Left lobe of liver (tissue), 2 donors: ENCODE measurements at regions not wholly inside any gene's neighbourhood (a gene's known extent, or its start where the extent isn't known, plus 50 kb on each side); places are given as distances from the start of the nearest gene placed in this dataset.
A peak's percentile ranks its signal among the peaks of the same experiment; 100 is the strongest.
"Not testable (repeated sequence)": the region's sequence is repeated elsewhere in the genome, so short reads cannot be mapped to it uniquely, and the experiment has no call there.

Experiments
- ATAC-seq: fragments of 200-7000 bp; cut with Tn5 transposase; one replicate; pipeline ENCODE4 v1.9.1; 2020; ENCODE audit warnings: mild to moderate bottlenecking, moderate library complexity
- DNase-seq: peaks from one replicate; pipeline ENCODE4 v3.0.0-alpha.2; 2020; ENCODE audit warnings: low spot score
- donor health status: DM: no; HTN: no; CAD: no; lungs with moderate emphysema.
- donor health status: DM: no; HTN: yes; CAD: no.

DNA sequence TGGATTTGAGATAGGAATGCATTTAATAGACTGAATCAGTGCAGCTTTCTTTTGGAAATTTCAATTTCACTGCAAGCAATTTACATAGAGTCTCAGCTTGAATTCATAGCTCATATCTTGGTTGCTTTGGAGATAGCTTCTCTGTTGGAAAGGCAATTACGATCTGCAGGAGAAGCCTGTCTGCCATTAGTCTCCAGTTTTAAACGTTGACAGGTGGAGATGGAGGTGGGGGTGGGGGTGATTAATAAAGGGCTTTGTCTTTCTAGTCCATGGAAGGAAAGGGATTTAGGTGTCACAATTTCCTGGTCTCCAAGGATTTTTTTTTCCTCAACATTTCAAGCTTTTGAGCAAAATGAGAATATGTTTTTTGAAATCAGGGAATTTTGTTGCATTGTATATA, 184.7 kb downstream of the CARTPT start:
- no peak for DNase-seq
- no peak for ATAC-seq

DNA sequence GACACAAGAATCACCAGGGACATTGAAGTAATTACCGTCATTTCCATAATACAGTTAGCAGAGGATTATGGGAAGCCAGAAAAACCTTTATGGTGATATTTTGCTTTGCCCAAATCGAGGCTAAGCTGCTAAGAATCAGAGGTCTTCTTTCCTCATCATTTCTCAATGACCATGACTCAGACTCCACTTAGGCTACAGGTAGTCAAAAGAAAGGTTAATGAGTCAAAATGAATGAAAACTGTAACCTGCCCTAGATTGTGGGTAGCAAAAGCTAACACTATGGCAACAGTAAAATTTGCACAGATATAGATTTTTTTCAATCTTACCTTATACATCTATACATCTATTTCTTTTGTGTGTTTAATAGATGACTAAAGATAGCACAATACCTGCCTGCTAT, 185.8 kb downstream of the CARTPT start:
- ATAC-seq (no peak), DNase-seq (no peak)

DNA sequence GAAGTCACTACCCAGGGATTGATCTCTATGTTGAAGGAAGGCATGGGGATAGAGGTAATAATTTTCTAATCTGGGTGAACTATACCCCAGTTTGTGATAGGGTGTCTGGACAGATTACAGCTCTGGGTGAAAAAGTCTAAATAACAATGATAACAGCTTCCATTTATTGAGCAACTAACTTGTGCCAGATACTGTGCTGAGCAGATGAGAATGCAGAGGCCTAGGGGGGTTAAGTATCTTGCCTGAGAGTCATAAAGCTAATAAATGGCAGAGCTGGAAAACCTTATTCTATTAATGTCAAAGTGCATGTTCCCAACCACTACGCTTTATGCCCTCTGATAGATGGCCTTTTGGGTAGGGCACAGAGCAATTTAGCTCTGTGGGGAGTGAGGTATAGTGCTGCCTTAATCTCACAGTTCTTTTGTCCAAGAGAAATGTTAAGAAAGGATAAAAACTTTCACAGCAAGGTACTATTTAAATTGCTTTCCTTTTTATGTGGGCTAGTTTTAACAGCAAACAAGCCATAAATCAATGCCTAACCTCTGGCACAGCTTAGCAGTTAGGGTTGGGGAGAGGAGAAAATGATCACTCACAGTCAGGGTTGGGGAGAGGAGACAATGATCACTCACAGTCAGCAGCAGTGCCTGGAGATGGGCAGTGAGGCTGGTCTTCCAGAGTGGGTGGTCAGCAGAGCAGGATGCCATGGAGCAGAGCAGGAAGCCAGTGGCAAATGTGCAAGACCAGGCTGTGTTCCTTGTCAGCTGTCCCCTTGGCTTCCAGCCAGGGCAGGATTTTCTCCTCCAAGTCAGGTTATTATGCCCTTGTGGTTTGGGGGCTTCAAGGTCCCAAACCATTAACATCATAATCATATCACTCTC, 187.0 kb downstream of the CARTPT start:
- DNase-seq (no peak), ATAC-seq (peak; percentile 23)

GRCh38 chr5:71907001-71907588, 188.0 kb downstream of the CARTPT start:
- ATAC-seq = no peak
- DNase-seq = no peak

GRCh38 chr5:71907608-71908145, 188.6 kb downstream of the CARTPT start:
- DNase-seq (no peak), ATAC-seq (no peak)

- no peak for ATAC-seq
- no peak for DNase-seq
These were observed 191.7 kb downstream of the CARTPT start for GRCh38 chr5:71910741-71911140.

DNA sequence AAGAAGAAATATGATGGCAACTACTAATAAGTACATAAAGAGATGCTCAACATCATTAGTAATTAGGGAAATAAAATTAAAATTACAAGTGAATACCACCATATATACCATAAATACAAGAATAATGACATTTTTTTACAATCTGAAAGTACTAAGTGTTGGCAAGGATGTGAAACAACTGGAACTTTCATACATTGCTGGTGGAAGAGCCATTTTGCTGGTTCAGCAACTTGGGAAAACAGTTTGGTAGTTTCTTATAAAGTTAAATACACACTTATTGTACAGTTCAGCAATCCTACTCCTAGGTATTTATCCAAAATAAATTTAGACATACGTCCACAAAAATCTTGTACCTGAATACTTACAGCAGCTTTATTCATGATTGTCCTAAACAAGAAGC, 192.9 kb downstream of the CARTPT start:
- DNase-seq (no peak), ATAC-seq (no peak)

DNA sequence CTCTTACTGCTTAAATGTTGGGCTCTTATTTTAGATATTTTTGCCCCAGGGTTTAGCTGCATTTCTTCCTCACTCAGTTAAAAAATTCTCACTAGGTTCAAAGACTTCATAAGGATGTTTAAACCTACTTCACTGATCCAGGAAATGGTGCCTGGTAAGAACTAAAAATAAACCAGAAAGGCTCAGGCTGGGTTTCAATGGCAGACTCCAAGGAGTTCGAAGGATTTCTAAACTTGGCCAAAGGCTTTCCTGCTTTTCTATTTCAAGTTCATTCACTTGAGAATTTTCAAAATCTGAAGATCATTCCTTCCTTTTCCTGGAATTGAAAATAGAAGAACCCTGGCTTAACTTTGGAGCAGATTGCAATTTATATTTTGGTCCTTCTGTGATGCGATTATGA, 193.0 kb upstream of the MAP1B start:
- no peak for ATAC-seq
- no peak for DNase-seq

- DNase-seq (no peak), ATAC-seq (no peak)
These were observed 184.6 kb upstream of the MAP1B start for GRCh38 chr5:71922584-71923106.

- DNase-seq (no peak), ATAC-seq (no peak)
These were observed 183.5 kb upstream of the MAP1B start for GRCh38 chr5:71923755-71924154.

DNA sequence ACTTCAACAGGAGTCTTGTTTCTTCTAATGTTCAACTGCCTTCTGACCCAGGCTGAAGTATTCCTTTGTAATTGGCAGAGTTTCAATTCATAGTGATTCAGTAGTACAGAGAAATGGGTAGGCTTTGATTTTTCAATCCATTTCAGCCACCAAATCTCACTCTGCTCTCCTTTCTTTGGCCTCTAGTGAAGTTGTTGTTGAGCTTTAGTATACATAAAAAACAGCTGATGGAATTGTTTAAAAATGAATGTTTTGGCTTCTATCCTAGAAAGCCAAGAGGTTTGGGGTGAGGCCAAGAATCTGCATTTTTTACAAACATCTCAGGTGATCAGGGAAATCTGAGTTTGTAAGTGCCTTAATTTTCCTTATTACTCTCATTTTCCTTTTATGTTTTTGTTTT, 182.9 kb upstream of the MAP1B start:
- DNase-seq (no peak), ATAC-seq (no peak)

DNA sequence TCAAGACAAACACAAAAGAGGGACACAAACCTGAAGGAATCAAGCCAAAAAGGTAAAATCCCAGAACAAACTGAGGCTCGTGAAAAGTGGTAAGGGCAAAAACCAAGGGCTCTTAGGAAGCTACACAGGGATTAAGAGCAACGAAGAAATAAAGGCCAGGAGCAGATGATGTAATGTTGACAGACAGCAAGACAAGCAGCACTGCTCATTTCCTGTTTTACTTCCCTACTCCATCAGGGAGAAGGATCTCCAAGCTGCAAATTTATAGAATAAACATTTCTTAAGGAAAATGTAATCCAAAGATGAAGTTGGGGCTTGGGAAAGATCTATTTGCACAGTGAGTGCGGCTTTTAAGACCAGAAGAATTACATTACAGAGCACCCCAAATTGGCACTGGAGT, 182.3 kb upstream of the MAP1B start:
- no peak for DNase-seq
- no peak for ATAC-seq

GRCh38 chr5:71925608-71926091, 181.6 kb upstream of the MAP1B start:
- DNase-seq (no peak), ATAC-seq (no peak)

DNA sequence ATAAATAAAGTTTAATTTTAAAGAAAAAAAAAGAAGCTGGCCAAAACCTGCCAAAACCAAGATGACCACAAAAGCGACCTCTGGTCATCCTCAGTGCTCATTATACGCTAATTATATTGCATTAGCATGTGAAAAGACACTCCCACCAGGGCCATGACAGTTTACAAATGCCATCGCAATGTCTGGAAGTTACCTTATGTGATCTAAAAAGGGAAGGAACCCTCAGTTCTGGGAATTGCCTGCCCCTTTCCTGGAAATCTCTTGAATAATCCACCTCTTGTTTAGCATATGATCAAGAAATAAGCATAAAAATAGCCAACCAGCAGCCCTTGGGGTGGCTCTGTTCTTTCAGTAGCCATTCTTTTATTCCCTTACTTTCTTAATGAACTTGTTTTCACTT, 178.3 kb upstream of the MAP1B start:
- ATAC-seq (no peak), DNase-seq (no peak)

GRCh38 chr5:71930554-71930953, 176.7 kb upstream of the MAP1B start:
- not testable (repeated sequence) for DNase-seq, ATAC-seq

- DNase-seq (no peak), ATAC-seq (peak; percentile 42)
These were observed 175.1 kb upstream of the MAP1B start for GRCh38 chr5:71932131-71932654.

GRCh38 chr5:71932655-71933338, 174.5 kb upstream of the MAP1B start:
- ATAC-seq (peak; percentile 83), DNase-seq (peak; percentile 53)

- no peak for ATAC-seq
These were observed 173.0 kb upstream of the MAP1B start for GRCh38 chr5:71934322-71934721.

GRCh38 chr5:71937921-71938698, 169.2 kb upstream of the MAP1B start:
- ATAC-seq (no peak), DNase-seq (no peak)

More at GRCh38 chr5:71934322-71934721, 173.0 kb upstream of the MAP1B start:
- DNase-seq = no peak

- no peak for ATAC-seq
- DNase-seq = no peak
These were observed 168.4 kb upstream of the MAP1B start for GRCh38 chr5:71938895-71939294.
